ENCODE measurements at regions not wholly inside any gene's neighbourhood (a gene's known extent, or its start where the extent isn't known, plus 50 kb on each side); places are given as distances from the start of the nearest gene placed in this dataset.
A peak's percentile ranks its signal among the peaks of the same experiment; 100 is the strongest.

GRCh38 chr7:13060173-13060572, 372.7 kb downstream of the ARL4A start:
- Mint-ChIP-seq H3K9me3 (ENCODE audit: unreplicated experiment) (no peaks in the 10 kb centered on the region), H3K27ac (ENCODE audit: unreplicated experiment) (no peak overlapping the region), H3K36me3 (ENCODE audit: unreplicated experiment) (no peaks in the 10 kb centered on the region), H3K4me1 (ENCODE audit: low read depth, unreplicated experiment) (no peaks in the 10 kb centered on the region), H3K27me3 (ENCODE audit: unreplicated experiment) (no peaks in the 10 kb centered on the region), H3K4me3 (ENCODE audit: unreplicated experiment) (no peak overlapping the region)
- no peak for DNase-seq
- no peak for TF ChIP-seq CTCF (IDR thresholded peaks at IDR 0.05; ENCODE audit: partially characterized antibody, unreplicated experiment)

GRCh38 chr7:13061115-13061514, 373.7 kb downstream of the ARL4A start:
- no peaks in the 10 kb centered on the region for H3K4me1 Mint-ChIP-seq (ENCODE audit: low read depth, unreplicated experiment)
- no peak for TF ChIP-seq CTCF (IDR thresholded peaks at IDR 0.05; ENCODE audit: partially characterized antibody, unreplicated experiment)
- no peaks in the 10 kb centered on the region for H3K36me3 Mint-ChIP-seq (ENCODE audit: unreplicated experiment)

GRCh38 chr7:13062631-13063030, 375.2 kb downstream of the ARL4A start:
- H3K4me1 Mint-ChIP-seq (ENCODE audit: low read depth, unreplicated experiment) = peaks cover 4% of the 10 kb centered on the region
- no peak for DNase-seq
- no peaks in the 10 kb centered on the region for H3K9me3 Mint-ChIP-seq (ENCODE audit: unreplicated experiment)
- H3K27ac Mint-ChIP-seq (ENCODE audit: unreplicated experiment) = no peak overlapping the region
- no peaks in the 10 kb centered on the region for H3K27me3 Mint-ChIP-seq (ENCODE audit: unreplicated experiment)
- no peaks in the 10 kb centered on the region for H3K36me3 Mint-ChIP-seq (ENCODE audit: unreplicated experiment)
- H3K4me3 Mint-ChIP-seq (ENCODE audit: unreplicated experiment) = no peak overlapping the region
- TF ChIP-seq CTCF (IDR thresholded peaks at IDR 0.05; ENCODE audit: partially characterized antibody, unreplicated experiment) = no peak

More at GRCh38 chr7:13061115-13061514, 373.7 kb downstream of the ARL4A start:
- Mint-ChIP-seq H3K9me3 (ENCODE audit: unreplicated experiment) (no peaks in the 10 kb centered on the region), H3K27me3 (ENCODE audit: unreplicated experiment) (no peaks in the 10 kb centered on the region), H3K27ac (ENCODE audit: unreplicated experiment) (no peak overlapping the region), H3K4me3 (ENCODE audit: unreplicated experiment) (no peak overlapping the region)
- no peak for DNase-seq

- Mint-ChIP-seq H3K36me3 (ENCODE audit: unreplicated experiment) (no peaks in the 10 kb centered on the region), H3K27me3 (ENCODE audit: unreplicated experiment) (no peaks in the 10 kb centered on the region), H3K9me3 (ENCODE audit: unreplicated experiment) (no peaks in the 10 kb centered on the region), H3K27ac (ENCODE audit: unreplicated experiment) (no peak overlapping the region), H3K4me1 (ENCODE audit: low read depth, unreplicated experiment) (peaks cover 4% of the 10 kb centered on the region), H3K4me3 (ENCODE audit: unreplicated experiment) (no peak overlapping the region)
- no peak for TF ChIP-seq CTCF (IDR thresholded peaks at IDR 0.05; ENCODE audit: partially characterized antibody, unreplicated experiment)
- peak; percentile 25 for DNase-seq
Measured at GRCh38 chr7:13067036-13067435, 379.6 kb downstream of the ARL4A start.

GRCh38 chr7:13068032-13068431, 380.6 kb downstream of the ARL4A start:
- Mint-ChIP-seq H3K27me3 (ENCODE audit: unreplicated experiment) (no peaks in the 10 kb centered on the region), H3K27ac (ENCODE audit: unreplicated experiment) (no peak overlapping the region), H3K4me1 (ENCODE audit: low read depth, unreplicated experiment) (peaks cover 4% of the 10 kb centered on the region), H3K4me3 (ENCODE audit: unreplicated experiment) (no peak overlapping the region), H3K36me3 (ENCODE audit: unreplicated experiment) (no peaks in the 10 kb centered on the region), H3K9me3 (ENCODE audit: unreplicated experiment) (no peaks in the 10 kb centered on the region)
- DNase-seq = no peak
- TF ChIP-seq CTCF (IDR thresholded peaks at IDR 0.05; ENCODE audit: partially characterized antibody, unreplicated experiment) = no peak
